GM13977 (cell line): ENCODE measurements at regions not wholly inside any gene's neighbourhood (a gene's known extent, or its start where the extent isn't known, plus 50 kb on each side); places are given as distances from the start of the nearest gene placed in this dataset.

Source experiments
- DNase-seq: peaks from one replicate; pipeline ENCODE4 v3.0.0; 2012; ENCODE audit warnings: low spot score
- in situ Hi-C: fragments of 300-500 bp; cut with MboI; formaldehyde crosslinking; loops from one replicate; pipeline ENCODE4 v1.12.0; 2022; ENCODE audit warnings: low sequenced_read_pairs, low pct_unique_long_range_greater_than_20kb, mixed read lengths, inconsistent platforms; ENCODE audit not compliant: unreplicated experiment
- TF ChIP-seq, protein P1 (sequence below): IDR thresholded peaks from 2 replicates; pipeline ENCODE4 v1.5.1; 2012; ENCODE audit warnings: mild to moderate bottlenecking, control low read depth; ENCODE audit not compliant: insufficient read depth; ENCODE audit errors: extremely low read depth, missing control alignments

DNA sequence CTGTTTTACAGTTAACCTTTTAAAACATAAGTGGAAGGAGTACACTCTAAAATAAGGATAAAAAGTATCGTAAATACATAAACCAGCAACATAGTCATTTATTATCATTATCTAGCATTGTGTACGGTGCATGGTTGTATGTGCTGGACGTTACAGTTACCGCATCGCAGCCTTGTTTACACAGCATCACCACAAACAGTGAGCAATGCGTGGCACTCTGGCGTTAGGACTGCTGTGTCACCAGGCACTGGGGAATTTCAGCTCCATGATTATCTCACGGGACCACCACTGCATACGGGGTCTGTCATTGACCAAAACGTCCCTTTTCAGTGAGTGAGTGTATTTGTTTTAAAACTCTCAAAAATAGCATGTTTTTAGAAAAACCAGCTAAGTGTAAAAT lies 103.0 kb upstream of the SNTG2 start:
- in situ Hi-C loops, result no loop called here
- no peak for DNase-seq
- TF ChIP-seq, protein P1, sequence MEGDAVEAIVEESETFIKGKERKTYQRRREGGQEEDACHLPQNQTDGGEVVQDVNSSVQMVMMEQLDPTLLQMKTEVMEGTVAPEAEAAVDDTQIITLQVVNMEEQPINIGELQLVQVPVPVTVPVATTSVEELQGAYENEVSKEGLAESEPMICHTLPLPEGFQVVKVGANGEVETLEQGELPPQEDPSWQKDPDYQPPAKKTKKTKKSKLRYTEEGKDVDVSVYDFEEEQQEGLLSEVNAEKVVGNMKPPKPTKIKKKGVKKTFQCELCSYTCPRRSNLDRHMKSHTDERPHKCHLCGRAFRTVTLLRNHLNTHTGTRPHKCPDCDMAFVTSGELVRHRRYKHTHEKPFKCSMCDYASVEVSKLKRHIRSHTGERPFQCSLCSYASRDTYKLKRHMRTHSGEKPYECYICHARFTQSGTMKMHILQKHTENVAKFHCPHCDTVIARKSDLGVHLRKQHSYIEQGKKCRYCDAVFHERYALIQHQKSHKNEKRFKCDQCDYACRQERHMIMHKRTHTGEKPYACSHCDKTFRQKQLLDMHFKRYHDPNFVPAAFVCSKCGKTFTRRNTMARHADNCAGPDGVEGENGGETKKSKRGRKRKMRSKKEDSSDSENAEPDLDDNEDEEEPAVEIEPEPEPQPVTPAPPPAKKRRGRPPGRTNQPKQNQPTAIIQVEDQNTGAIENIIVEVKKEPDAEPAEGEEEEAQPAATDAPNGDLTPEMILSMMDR, result no peak

DNA sequence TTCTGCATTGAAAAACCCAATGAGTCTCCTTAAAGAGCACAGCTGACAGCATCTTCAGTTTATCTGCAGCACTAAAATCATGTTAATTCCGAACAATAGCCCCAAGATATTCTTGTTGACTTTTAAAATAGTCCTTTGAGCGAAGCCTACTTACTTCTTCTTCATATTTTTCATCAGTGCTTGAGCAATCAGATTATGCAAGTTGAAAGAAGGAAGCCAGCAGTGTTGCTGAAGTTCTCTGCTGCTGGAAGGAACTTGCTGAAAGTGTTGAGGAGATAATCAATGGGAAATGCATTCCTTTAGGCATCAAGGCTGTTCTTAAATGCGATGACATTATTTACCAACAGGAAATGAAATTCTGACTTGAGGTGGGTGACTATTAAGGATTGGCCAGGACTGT lies 105.9 kb upstream of the SNTG2 start:
- DNase-seq, result no peak
- TF ChIP-seq, protein P1, result no peak
- in situ Hi-C loops, result no loop called here

DNA sequence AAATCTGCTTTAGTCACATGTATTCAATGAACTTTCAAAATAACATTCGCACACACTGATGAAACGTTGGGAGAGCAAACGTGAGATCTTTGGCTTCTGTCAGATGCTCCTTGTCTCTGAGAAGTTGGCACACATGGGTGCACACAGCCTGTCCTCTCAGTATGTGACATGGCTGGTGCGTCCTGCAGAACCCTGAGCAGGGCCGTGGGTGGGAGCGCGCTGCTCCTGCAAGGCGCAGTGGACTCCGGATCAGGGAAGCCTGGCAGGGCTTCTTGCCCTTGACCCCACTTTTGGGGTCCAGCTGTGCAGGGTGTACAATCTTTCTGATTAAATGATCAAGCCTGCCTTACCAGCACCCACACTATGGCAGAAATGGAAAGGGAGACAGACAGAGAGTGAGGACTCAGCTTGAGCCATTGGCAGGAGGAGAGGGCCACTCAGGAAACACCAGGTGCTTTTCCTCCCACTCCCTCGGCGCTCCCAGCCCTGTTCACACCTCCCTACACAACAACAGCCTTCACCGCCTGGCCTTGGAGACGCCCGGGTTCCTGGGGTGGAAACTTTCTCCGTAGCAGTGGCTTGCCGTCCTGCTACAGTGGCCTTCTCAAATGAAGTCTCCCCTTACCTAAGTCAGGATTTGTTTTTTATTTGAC lies 108.4 kb upstream of the SNTG2 start:
- no peak for DNase-seq
- TF ChIP-seq, protein P1, result no peak
- in situ Hi-C loops, result no loop called here

DNA sequence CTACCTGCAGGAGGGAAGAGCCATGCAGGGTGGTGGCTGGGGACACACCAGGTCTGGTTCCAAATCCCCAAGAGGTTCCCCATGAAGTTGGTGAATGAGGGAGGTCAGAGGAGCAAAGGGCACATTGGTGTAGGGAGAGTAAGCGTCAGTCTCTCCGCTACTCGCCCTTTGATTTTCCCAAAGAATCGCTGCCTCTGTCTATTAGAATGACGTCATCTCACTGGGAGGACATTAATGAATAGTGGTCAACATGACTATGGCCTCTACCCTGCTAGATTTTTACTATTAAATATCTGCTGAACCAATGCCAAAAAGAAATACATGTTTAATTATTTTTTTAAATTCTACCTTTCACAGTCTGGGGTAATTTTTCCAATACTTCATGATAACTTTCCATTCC lies 109.6 kb upstream of the SNTG2 start:
- no peak for DNase-seq
- in situ Hi-C loops, result no loop called here
- TF ChIP-seq, protein P1, result no peak

DNA sequence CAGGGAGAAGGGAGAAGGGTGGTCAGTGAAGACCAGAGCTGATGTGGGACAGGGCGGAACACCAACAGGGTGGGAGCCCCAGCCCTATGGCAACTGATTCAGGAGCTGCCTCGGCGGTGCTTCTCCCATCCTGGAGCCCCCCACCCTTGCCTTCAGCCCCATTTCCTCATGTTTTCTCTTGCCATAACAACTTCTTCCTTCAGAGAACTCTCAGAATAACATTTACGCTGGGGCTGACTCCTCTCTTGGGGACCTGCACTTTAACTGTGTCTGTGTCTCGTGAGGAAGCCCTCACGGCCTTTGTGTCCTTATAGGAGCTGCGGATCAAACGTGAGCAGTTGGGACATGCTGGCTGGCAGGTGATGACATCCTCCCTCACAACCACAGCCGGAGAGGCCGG lies 116.4 kb upstream of the SNTG2 start:
- in situ Hi-C loops, result no loop called here
- no peak for DNase-seq
- TF ChIP-seq, protein P1, result no peak

DNA sequence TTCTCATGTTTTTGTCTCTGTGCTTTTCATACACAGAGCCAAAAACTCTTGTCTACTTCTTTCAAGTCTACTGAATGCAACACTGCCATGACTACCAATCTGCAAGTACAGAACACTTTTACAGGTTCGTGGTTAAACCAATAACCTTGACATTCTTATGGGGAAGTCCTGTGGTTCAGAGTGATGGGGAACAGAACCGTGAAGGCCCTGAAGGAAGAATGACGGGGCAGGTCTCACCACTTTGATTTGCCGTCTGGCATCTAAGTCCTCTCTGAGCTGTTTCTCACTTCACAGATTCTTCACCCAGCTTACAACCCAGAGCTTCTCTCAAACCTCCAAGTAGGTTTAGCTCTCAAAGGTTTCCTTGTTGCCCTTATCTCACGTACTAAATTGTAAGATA lies 117.5 kb upstream of the SNTG2 start:
- in situ Hi-C loops, result no loop called here
- DNase-seq, result no peak
- TF ChIP-seq, protein P1, result no peak
